Tibial artery (tissue), 4 donors: ENCODE measurements at regions not wholly inside any gene's neighbourhood (a gene's known extent, or its start where the extent isn't known, plus 50 kb on each side); places are given as distances from the start of the nearest gene placed in this dataset.

Source experiments
- DNase-seq, 2 donors: peaks; one replicate each; pipeline ENCODE4 v3.0.0-alpha.2; 2019
- H3K27ac ChIP-seq, 2 donors: fragments of 200-600 bp; sonication (generic) in 1 of 2; 1 replicate in 1 of 2; 2 replicates in 1 of 2; pipeline ENCODE4 v1.5.1; 2018 to 2019; ENCODE audit warnings: mild to moderate bottlenecking in 1 of 2
- H3K27me3 ChIP-seq, 2 donors: fragments of 200-600 bp; sonication (generic) in 1 of 2; one replicate each; pipeline versions ENCODE4 v1.5.1 to v1.6.0; 2016 to 2019
- H3K36me3 ChIP-seq, 3 donors: fragments of 200-600 bp; sonication (generic) in 2 of 3; one replicate each; pipeline ENCODE4 v1.5.1; 2016 to 2019; ENCODE audit warnings: mild to moderate bottlenecking in 2 of 3
- H3K4me1 ChIP-seq, 4 donors: fragments of 200-600 bp; sonication (generic) in 2 of 4; 1 replicate in 3 of 4; 2 replicates in 1 of 4; pipeline ENCODE4 v1.5.1; 2016 to 2019
- H3K4me3 ChIP-seq, 2 donors: fragments of 200-600 bp; sonication (generic) in 1 of 2; 1 replicate in 1 of 2; 2 replicates in 1 of 2; pipeline ENCODE4 v1.5.1; 2018 to 2019; ENCODE audit warnings: mild to moderate bottlenecking in 2 of 2
- H3K9me3 ChIP-seq, 3 donors: fragments of 200-600 bp; sonication (generic) in 1 of 3; one replicate each; pipeline ENCODE4 v1.5.1; 2016 to 2019
- CTCF ChIP-seq, 2 experiments: fragments of 200-600 bp in 1 of 2; fragments of 450-650 bp in 1 of 2; IDR thresholded peaks; one replicate each; pipeline ENCODE4 v1.5.1; 2017 to 2019; ENCODE audit warnings: antibody characterized with exemption in 2 of 2, mild to moderate bottlenecking in 1 of 2, moderate library complexity in 1 of 2
- intact Hi-C: fragments of 100-400 bp; cut with DNase I; formaldehyde crosslinking; loops from one replicate; pipeline ENCODE4 v1.15.0; 2023; ENCODE audit warnings: low total_unique reads

GRCh38 chr10:35749230-35749629, 107.1 kb upstream of the FZD8 start:
- no peaks in the 10 kb centered on the region for H3K36me3 ChIP-seq
- no peak overlapping the region for H3K4me3 ChIP-seq
- no peaks in the 10 kb centered on the region for H3K9me3 ChIP-seq
- intact Hi-C loops = no loop called here
- H3K27me3 ChIP-seq = no peaks in the 10 kb centered on the region
- TF ChIP-seq CTCF (IDR thresholded peaks at IDR 0.05) = no peak
- no peak for DNase-seq
- no peaks in the 10 kb centered on the region for H3K4me1 ChIP-seq
- no peak overlapping the region for H3K27ac ChIP-seq

GRCh38 chr10:35745617-35746403, 103.7 kb upstream of the FZD8 start:
- Histone ChIP-seq H3K4me1 (no peaks in the 10 kb centered on the region), H3K4me3 (no peak overlapping the region), H3K36me3 (no peaks in the 10 kb centered on the region), H3K9me3 (no peaks in the 10 kb centered on the region), H3K27me3 (no peaks in the 10 kb centered on the region), H3K27ac (no peak overlapping the region)
- no peak for DNase-seq
- intact Hi-C loops = no loop called here
- TF ChIP-seq CTCF (IDR thresholded peaks at IDR 0.05) = no peak

GRCh38 chr10:35743851-35744250, 101.8 kb upstream of the FZD8 start:
- Histone ChIP-seq H3K9me3 (no peaks in the 10 kb centered on the region), H3K4me3 (no peak overlapping the region), H3K27ac (no peak overlapping the region), H3K4me1 (no peaks in the 10 kb centered on the region), H3K36me3 (no peaks in the 10 kb centered on the region), H3K27me3 (no peaks in the 10 kb centered on the region)
- DNase-seq = no peak
- no peak for TF ChIP-seq CTCF (IDR thresholded peaks at IDR 0.05)
- intact Hi-C loops = no loop called here

GRCh38 chr10:35743351-35743750, 101.3 kb upstream of the FZD8 start:
- TF ChIP-seq CTCF (IDR thresholded peaks at IDR 0.05) = no peak
- H3K36me3 ChIP-seq = no peaks in the 10 kb centered on the region
- DNase-seq = no peak
- no peak overlapping the region for H3K27ac ChIP-seq
- H3K9me3 ChIP-seq = no peaks in the 10 kb centered on the region
- intact Hi-C loops = no loop called here
- no peaks in the 10 kb centered on the region for H3K4me1 ChIP-seq
- H3K4me3 ChIP-seq = no peak overlapping the region
- no peaks in the 10 kb centered on the region for H3K27me3 ChIP-seq

GRCh38 chr10:35739998-35740397, 97.9 kb upstream of the FZD8 start:
- H3K4me3 ChIP-seq = no peak overlapping the region

More at GRCh38 chr10:35739998-35740397, 97.9 kb upstream of the FZD8 start:
- H3K4me1 ChIP-seq = no peaks in the 10 kb centered on the region
- intact Hi-C loops = no loop called here
- no peaks in the 10 kb centered on the region for H3K36me3 ChIP-seq
- DNase-seq = no peak
- no peak for TF ChIP-seq CTCF (IDR thresholded peaks at IDR 0.05)
- no peaks in the 10 kb centered on the region for H3K27me3 ChIP-seq
- H3K9me3 ChIP-seq = no peaks in the 10 kb centered on the region
- H3K27ac ChIP-seq = no peak overlapping the region
